ENCODE measurements at regions not wholly inside any gene's neighbourhood (a gene's known extent, or its start where the extent isn't known, plus 50 kb on each side); places are given as distances from the start of the nearest gene placed in this dataset.

DNA sequence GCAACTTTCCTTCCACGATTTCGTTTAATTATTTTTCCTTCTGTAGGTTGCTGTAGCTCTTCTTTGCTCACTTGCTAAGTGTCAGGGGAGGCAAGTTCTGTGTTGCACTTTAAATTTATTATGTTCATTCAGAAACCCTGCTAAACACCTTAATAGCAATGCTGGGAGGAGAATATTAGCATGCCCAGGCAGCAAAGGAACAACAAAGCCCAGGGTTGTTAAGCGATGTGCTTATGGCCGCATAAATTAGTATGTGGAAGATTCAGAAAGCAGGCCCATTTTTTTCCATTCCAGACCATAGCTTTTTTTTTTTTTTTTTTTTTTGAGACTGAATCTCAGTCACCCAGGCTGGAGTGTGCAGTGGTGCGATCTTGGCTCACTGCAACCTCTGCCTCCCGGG lies 151.3 kb downstream of the BACH1 start (continued):
- TF ChIP-seq, protein P1, sequence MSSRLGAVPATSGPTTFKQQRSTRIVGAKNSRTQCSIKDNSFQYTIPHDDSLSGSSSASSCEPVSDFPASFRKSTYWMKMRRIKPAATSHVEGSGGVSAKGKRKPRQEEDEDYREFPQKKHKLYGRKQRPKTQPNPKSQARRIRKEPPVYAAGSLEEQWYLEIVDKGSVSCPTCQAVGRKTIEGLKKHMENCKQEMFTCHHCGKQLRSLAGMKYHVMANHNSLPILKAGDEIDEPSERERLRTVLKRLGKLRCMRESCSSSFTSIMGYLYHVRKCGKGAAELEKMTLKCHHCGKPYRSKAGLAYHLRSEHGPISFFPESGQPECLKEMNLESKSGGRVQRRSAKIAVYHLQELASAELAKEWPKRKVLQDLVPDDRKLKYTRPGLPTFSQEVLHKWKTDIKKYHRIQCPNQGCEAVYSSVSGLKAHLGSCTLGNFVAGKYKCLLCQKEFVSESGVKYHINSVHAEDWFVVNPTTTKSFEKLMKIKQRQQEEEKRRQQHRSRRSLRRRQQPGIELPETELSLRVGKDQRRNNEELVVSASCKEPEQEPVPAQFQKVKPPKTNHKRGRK (CRISPR knock-in tag; IDR thresholded peaks at IDR 0.05; ENCODE audit: borderline replicate concordance): no peak
- TF ChIP-seq ZNF423 (CRISPR knock-in tag; IDR thresholded peaks at IDR 0.05) (no peak), SMAD4 (CRISPR knock-in tag; IDR thresholded peaks at IDR 0.05) (no peak)

DNA sequence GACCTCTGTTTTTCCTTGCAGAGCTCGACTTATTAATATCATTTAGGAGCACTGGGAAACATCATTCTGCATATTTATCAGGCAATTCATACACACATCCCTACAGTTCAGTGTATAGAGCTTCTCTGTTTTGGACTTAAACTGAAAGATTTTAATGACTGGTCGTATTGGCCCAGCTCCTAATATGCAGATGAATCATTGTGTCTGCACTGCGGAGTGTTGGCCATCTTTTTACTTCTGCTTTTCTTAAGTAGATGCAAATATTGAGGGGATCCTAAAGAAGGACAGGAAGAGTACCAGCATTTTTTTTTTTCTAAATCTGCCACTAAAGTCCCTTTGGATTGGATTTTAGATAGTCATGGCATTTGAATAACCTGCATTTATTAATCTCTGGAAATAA lies 154.8 kb downstream of the BACH1 start:
- ChIA-PET POLR2A (no interaction called here), CTCF (no interaction called here)
- peaks cover 7% of the 10 kb centered on the region for H3K36me3 Mint-ChIP-seq
- peaks cover 22% of the 10 kb centered on the region for H3K9me3 Mint-ChIP-seq
- ATAC-seq (no peak), DNase-seq (ENCODE audit: low spot score) (no peak)
- no peak overlapping the region for H3K27ac Mint-ChIP-seq
- H3K4me3 Mint-ChIP-seq: no peak overlapping the region
- no peaks in the 10 kb centered on the region for H3K4me1 Mint-ChIP-seq
- H3K27me3 Mint-ChIP-seq (ENCODE audit: low read depth): no peaks in the 10 kb centered on the region
- TF ChIP-seq ZNF416 (CRISPR knock-in tag; IDR thresholded peaks at IDR 0.05) (no peak), SMAD4 (CRISPR knock-in tag; IDR thresholded peaks at IDR 0.05) (no peak), OVOL2 (CRISPR knock-in tag; IDR thresholded peaks at IDR 0.05; ENCODE audit: borderline replicate concordance) (no peak), FOXK1 (CRISPR knock-in tag; IDR thresholded peaks at IDR 0.05) (no peak), NFATC4 (CRISPR knock-in tag; IDR thresholded peaks at IDR 0.05) (no peak), ZNF263 (CRISPR knock-in tag; IDR thresholded peaks at IDR 0.05; ENCODE audit: low read depth) (no peak), ZNF232 (CRISPR knock-in tag; IDR thresholded peaks at IDR 0.05) (no peak), EMX1 (CRISPR knock-in tag; IDR thresholded peaks at IDR 0.05) (no peak), CREM (CRISPR knock-in tag; IDR thresholded peaks at IDR 0.05) (no peak), PRRX2 (CRISPR knock-in tag; IDR thresholded peaks at IDR 0.05) (no peak), RELA (CRISPR knock-in tag; IDR thresholded peaks at IDR 0.05; ENCODE audit: borderline replicate concordance) (no peak)
- TF ChIP-seq, protein P2, sequence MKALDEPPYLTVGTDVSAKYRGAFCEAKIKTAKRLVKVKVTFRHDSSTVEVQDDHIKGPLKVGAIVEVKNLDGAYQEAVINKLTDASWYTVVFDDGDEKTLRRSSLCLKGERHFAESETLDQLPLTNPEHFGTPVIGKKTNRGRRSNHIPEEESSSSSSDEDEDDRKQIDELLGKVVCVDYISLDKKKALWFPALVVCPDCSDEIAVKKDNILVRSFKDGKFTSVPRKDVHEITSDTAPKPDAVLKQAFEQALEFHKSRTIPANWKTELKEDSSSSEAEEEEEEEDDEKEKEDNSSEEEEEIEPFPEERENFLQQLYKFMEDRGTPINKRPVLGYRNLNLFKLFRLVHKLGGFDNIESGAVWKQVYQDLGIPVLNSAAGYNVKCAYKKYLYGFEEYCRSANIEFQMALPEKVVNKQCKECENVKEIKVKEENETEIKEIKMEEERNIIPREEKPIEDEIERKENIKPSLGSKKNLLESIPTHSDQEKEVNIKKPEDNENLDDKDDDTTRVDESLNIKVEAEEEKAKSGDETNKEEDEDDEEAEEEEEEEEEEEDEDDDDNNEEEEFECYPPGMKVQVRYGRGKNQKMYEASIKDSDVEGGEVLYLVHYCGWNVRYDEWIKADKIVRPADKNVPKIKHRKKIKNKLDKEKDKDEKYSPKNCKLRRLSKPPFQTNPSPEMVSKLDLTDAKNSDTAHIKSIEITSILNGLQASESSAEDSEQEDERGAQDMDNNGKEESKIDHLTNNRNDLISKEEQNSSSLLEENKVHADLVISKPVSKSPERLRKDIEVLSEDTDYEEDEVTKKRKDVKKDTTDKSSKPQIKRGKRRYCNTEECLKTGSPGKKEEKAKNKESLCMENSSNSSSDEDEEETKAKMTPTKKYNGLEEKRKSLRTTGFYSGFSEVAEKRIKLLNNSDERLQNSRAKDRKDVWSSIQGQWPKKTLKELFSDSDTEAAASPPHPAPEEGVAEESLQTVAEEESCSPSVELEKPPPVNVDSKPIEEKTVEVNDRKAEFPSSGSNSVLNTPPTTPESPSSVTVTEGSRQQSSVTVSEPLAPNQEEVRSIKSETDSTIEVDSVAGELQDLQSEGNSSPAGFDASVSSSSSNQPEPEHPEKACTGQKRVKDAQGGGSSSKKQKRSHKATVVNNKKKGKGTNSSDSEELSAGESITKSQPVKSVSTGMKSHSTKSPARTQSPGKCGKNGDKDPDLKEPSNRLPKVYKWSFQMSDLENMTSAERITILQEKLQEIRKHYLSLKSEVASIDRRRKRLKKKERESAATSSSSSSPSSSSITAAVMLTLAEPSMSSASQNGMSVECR (CRISPR knock-in tag; IDR thresholded peaks at IDR 0.05; ENCODE audit: borderline replicate concordance): no peak
- TF ChIP-seq, protein P3, sequence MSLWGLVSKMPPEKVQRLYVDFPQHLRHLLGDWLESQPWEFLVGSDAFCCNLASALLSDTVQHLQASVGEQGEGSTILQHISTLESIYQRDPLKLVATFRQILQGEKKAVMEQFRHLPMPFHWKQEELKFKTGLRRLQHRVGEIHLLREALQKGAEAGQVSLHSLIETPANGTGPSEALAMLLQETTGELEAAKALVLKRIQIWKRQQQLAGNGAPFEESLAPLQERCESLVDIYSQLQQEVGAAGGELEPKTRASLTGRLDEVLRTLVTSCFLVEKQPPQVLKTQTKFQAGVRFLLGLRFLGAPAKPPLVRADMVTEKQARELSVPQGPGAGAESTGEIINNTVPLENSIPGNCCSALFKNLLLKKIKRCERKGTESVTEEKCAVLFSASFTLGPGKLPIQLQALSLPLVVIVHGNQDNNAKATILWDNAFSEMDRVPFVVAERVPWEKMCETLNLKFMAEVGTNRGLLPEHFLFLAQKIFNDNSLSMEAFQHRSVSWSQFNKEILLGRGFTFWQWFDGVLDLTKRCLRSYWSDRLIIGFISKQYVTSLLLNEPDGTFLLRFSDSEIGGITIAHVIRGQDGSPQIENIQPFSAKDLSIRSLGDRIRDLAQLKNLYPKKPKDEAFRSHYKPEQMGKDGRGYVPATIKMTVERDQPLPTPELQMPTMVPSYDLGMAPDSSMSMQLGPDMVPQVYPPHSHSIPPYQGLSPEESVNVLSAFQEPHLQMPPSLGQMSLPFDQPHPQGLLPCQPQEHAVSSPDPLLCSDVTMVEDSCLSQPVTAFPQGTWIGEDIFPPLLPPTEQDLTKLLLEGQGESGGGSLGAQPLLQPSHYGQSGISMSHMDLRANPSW (CRISPR knock-in tag; conservative IDR thresholded peaks at IDR 0.05; ENCODE audit: low read depth): no peak
- TF ChIP-seq, protein P4, sequence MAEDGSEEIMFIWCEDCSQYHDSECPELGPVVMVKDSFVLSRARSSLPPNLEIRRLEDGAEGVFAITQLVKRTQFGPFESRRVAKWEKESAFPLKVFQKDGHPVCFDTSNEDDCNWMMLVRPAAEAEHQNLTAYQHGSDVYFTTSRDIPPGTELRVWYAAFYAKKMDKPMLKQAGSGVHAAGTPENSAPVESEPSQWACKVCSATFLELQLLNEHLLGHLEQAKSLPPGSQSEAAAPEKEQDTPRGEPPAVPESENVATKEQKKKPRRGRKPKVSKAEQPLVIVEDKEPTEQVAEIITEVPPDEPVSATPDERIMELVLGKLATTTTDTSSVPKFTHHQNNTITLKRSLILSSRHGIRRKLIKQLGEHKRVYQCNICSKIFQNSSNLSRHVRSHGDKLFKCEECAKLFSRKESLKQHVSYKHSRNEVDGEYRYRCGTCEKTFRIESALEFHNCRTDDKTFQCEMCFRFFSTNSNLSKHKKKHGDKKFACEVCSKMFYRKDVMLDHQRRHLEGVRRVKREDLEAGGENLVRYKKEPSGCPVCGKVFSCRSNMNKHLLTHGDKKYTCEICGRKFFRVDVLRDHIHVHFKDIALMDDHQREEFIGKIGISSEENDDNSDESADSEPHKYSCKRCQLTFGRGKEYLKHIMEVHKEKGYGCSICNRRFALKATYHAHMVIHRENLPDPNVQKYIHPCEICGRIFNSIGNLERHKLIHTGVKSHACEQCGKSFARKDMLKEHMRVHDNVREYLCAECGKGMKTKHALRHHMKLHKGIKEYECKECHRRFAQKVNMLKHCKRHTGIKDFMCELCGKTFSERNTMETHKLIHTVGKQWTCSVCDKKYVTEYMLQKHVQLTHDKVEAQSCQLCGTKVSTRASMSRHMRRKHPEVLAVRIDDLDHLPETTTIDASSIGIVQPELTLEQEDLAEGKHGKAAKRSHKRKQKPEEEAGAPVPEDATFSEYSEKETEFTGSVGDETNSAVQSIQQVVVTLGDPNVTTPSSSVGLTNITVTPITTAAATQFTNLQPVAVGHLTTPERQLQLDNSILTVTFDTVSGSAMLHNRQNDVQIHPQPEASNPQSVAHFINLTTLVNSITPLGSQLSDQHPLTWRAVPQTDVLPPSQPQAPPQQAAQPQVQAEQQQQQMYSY (CRISPR knock-in tag; IDR thresholded peaks at IDR 0.05): no peak
- TF ChIP-seq, protein P5, sequence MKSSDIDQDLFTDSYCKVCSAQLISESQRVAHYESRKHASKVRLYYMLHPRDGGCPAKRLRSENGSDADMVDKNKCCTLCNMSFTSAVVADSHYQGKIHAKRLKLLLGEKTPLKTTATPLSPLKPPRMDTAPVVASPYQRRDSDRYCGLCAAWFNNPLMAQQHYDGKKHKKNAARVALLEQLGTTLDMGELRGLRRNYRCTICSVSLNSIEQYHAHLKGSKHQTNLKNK (CRISPR knock-in tag; IDR thresholded peaks at IDR 0.05): no peak
- TF ChIP-seq, protein P6, sequence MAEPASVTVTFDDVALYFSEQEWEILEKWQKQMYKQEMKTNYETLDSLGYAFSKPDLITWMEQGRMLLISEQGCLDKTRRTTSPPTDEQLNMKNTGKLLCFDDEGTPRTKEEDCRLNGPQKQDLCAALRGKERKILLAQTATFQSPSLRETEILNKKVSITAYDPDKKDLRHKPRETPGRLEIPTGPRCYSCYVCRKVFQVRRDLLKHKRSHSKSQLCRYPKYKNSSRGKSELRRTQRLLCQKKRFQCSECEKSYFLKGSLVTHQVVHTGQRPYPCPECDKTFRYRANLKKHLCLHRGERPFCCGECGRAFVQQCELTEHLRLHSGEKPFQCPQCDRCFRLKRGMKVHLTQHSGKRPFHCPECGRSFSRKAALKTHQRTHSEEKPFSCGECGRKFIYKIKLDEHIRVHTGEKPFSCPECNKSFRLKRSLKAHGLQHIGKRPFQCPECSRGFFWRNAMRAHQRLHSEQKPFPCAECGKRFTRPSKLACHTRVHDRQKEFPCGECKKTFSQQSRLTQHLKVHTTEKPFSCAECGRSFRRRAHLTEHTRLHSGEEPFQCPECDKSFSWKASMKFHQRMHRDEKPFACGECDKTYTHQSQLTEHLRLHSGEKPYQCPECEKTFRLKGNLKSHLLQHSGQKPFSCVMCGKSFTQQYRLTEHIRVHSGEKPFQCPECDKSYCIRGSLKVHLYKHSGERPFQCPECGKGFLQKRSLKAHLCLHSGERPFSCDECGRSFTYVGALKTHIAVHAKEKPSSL (CRISPR knock-in tag; conservative IDR thresholded peaks at IDR 0.05): no peak
- TF ChIP-seq, protein P1 (CRISPR knock-in tag; IDR thresholded peaks at IDR 0.05; ENCODE audit: borderline replicate concordance): no peak

Data from WTC11 (cell line).